ENCODE measurements at regions not wholly inside any gene's neighbourhood (a gene's known extent, or its start where the extent isn't known, plus 50 kb on each side); places are given as distances from the start of the nearest gene placed in this dataset.

GRCh38 chr11:32315121-32315520, 120.2 kb downstream of the WT1 start:
- no peak for DNase-seq
- H3K27ac ChIP-seq = no peak overlapping the region
- no peaks in the 10 kb centered on the region for H3K4me1 ChIP-seq
- H3K36me3 ChIP-seq = no peaks in the 10 kb centered on the region
- H3K9me3 ChIP-seq = no peaks in the 10 kb centered on the region
- no peaks in the 10 kb centered on the region for H3K27me3 ChIP-seq
- no peak for TF ChIP-seq CTCF (IDR thresholded peaks at IDR 0.05 in 4 of 5, conservative IDR thresholded peaks at IDR 0.05 in 1 of 5)
- no peak for TF ChIP-seq POLR2A (IDR thresholded peaks at IDR 0.05)
- ATAC-seq = no peak
- intact Hi-C loops (cut with DNase I; ENCODE audit: low total_unique reads) (no loop called here), in situ Hi-C loops (cut with MboI; ENCODE audit: low sequenced_read_pairs in 4 of 4) (loop anchor here in 1 of 4 donors (25.0 kb wide), 1 partner anchor 472 kb away; the partner anchor contains the start of gene CCDC73)
- no peak overlapping the region for H3K4me3 ChIP-seq

DNA sequence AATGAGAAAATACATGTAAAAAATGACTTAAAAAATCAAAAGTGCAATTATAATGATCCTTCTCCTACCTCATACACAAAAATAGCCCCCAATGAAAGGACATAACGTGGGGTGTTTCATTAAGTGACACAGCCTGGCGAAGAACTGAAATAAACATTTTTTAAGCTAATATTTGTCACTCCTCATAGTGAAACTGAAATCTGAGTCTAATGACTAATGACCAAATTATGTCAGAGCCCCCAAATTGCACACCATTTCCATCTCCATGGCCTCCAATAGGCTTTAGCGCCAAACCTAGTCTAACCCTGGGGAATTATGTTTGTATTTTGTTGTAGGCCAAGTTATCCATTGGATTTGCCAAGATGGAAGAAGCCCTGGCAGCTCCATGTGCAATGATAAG, 119.1 kb downstream of the WT1 start:
- H3K9me3 ChIP-seq = no peaks in the 10 kb centered on the region
- no peaks in the 10 kb centered on the region for H3K36me3 ChIP-seq
- H3K27ac ChIP-seq = no peak overlapping the region
- no peaks in the 10 kb centered on the region for H3K4me1 ChIP-seq
- no peaks in the 10 kb centered on the region for H3K27me3 ChIP-seq
- in situ Hi-C loops (cut with MboI; ENCODE audit: low sequenced_read_pairs in 4 of 4) = loop anchor here in 1 of 4 donors (25.0 kb wide), 1 partner anchor 471 kb away; the partner anchor contains the start of gene CCDC73
- ATAC-seq (no peak), DNase-seq (no peak)
- H3K4me3 ChIP-seq = no peak overlapping the region
- no peak for TF ChIP-seq CTCF (IDR thresholded peaks at IDR 0.05 in 4 of 5, conservative IDR thresholded peaks at IDR 0.05 in 1 of 5)
- TF ChIP-seq POLR2A (IDR thresholded peaks at IDR 0.05) = no peak
- intact Hi-C loops (cut with DNase I; ENCODE audit: low total_unique reads) = no loop called here

GRCh38 chr11:32316858-32317642, 118.3 kb downstream of the WT1 start:
- DNase-seq (no peak), ATAC-seq (no peak)
- no peaks in the 10 kb centered on the region for H3K36me3 ChIP-seq
- no peaks in the 10 kb centered on the region for H3K4me1 ChIP-seq
- no peak overlapping the region for H3K4me3 ChIP-seq
- intact Hi-C loops (cut with DNase I; ENCODE audit: low total_unique reads) = no loop called here
- in situ Hi-C loops (cut with MboI; ENCODE audit: low sequenced_read_pairs in 4 of 4) = loop anchor here in 1 of 4 donors (25.0 kb wide), 1 partner anchor 470 kb away; the partner anchor contains the start of gene CCDC73
- no peak for TF ChIP-seq POLR2A (IDR thresholded peaks at IDR 0.05)
- TF ChIP-seq CTCF (IDR thresholded peaks at IDR 0.05 in 4 of 5, conservative IDR thresholded peaks at IDR 0.05 in 1 of 5) = no peak
- H3K27me3 ChIP-seq = no peaks in the 10 kb centered on the region
- H3K27ac ChIP-seq = no peak overlapping the region
- H3K9me3 ChIP-seq = no peaks in the 10 kb centered on the region

DNA sequence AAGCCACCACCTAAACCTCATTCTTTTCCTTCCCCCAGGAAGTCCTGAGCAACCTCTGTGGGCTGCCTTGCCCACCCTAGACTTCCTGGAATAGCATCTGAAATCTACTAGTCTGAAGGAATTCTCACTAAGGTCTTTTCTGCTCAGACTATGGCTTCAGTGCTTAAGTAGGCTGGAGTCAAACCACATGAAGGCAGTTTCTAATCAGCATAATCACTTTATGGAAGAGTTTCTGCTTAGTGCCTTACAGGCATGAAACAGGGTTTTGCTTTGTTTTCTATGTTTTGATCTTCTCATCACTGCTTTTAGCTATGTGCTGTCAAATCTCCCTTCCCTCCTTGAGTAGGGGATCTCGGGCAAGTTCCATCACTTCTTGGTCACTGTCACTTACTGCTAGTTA, 117.7 kb downstream of the WT1 start:
- H3K27me3 ChIP-seq = no peaks in the 10 kb centered on the region
- intact Hi-C loops (cut with DNase I; ENCODE audit: low total_unique reads) (no loop called here), in situ Hi-C loops (cut with MboI; ENCODE audit: low sequenced_read_pairs in 4 of 4) (loop anchor here in 1 of 4 donors (25.0 kb wide), 1 partner anchor 470 kb away; the partner anchor contains the start of gene CCDC73)
- no peak overlapping the region for H3K4me3 ChIP-seq
- ATAC-seq (no peak), DNase-seq (no peak)
- no peak overlapping the region for H3K27ac ChIP-seq
- TF ChIP-seq POLR2A (IDR thresholded peaks at IDR 0.05) = no peak
- TF ChIP-seq CTCF (IDR thresholded peaks at IDR 0.05 in 4 of 5, conservative IDR thresholded peaks at IDR 0.05 in 1 of 5) = no peak
- H3K36me3 ChIP-seq = no peaks in the 10 kb centered on the region
- no peaks in the 10 kb centered on the region for H3K4me1 ChIP-seq
- H3K9me3 ChIP-seq = no peaks in the 10 kb centered on the region

Measured in gastrocnemius medialis (tissue), 4 donors.